Testis (tissue), 2 donors: ENCODE measurements at regions not wholly inside any gene's neighbourhood (a gene's known extent, or its start where the extent isn't known, plus 50 kb on each side); places are given as distances from the start of the nearest gene placed in this dataset.

ENCODE experiments used
- POLR2A ChIP-seq: fragments of 450-650 bp; IDR thresholded peaks from one replicate; pipeline ENCODE4 v1.6.1; 2017; ENCODE audit warnings: antibody characterized with exemption, mild to moderate bottlenecking, moderate library complexity
- TF ChIP-seq, protein P1 (sequence below), 3 experiments: fragments of 450-650 bp in 2 of 3; fragments of 200-600 bp in 1 of 3; sonication (generic) in 1 of 3; IDR thresholded peaks; one replicate each; pipeline ENCODE4 v1.5.1; 2016 to 2019; ENCODE audit warnings: antibody characterized with exemption in 3 of 3, mild to moderate bottlenecking in 2 of 3, moderate library complexity in 1 of 3

DNA sequence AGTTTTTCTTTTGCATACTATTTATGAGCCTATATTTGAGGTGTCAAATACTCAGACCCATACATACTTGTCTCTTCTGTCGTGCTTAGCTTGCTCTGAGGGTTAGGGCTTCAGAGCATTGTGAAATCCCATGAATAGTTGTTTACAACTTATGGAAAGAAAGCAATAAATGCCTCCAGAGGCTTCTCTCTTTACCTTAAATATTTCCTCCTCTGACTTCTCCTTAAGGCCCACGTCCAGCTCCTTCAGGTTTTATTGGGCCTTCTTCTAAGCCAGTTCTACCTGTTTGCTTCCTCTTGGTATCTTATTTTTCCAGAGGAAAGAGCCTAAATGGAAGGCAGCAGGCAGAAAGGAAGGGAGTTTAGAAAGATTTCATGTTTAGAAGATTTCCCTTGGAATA, 218.6 kb downstream of the SPTSSA start:
- TF ChIP-seq POLR2A, result no peak
- TF ChIP-seq, protein P1, sequence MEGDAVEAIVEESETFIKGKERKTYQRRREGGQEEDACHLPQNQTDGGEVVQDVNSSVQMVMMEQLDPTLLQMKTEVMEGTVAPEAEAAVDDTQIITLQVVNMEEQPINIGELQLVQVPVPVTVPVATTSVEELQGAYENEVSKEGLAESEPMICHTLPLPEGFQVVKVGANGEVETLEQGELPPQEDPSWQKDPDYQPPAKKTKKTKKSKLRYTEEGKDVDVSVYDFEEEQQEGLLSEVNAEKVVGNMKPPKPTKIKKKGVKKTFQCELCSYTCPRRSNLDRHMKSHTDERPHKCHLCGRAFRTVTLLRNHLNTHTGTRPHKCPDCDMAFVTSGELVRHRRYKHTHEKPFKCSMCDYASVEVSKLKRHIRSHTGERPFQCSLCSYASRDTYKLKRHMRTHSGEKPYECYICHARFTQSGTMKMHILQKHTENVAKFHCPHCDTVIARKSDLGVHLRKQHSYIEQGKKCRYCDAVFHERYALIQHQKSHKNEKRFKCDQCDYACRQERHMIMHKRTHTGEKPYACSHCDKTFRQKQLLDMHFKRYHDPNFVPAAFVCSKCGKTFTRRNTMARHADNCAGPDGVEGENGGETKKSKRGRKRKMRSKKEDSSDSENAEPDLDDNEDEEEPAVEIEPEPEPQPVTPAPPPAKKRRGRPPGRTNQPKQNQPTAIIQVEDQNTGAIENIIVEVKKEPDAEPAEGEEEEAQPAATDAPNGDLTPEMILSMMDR (IDR thresholded peaks at IDR 0.05), result no peak
